ENCODE measurements at regions not wholly inside any gene's neighbourhood (a gene's known extent, or its start where the extent isn't known, plus 50 kb on each side); places are given as distances from the start of the nearest gene placed in this dataset.

DNA sequence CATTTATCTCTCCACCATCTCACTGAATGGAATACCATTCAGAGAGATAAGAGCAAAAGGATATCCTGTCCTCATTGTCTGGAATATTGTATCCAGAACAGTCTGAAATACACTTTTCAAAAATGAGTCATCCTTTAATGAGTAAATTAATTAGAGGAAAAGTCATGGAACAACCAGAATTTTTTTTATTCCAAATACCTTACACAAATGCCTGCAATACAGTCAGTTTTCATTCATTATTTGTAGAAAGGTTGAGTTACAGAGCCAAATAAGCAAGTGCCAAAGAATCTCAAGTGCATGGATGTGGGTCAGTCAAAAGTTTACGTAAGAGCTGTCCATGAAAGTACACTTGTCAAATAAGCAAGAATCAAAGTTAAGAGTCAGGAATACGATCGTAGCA, 482.6 kb downstream of the IPMK start:
- H3F3A ChIP-seq (replicated peaks; ENCODE audit: low read depth), result no peaks in the 10 kb centered on the region
- peaks cover 24% of the 10 kb centered on the region for H3K4me1 Mint-ChIP-seq
- TF ChIP-seq, protein P1, sequence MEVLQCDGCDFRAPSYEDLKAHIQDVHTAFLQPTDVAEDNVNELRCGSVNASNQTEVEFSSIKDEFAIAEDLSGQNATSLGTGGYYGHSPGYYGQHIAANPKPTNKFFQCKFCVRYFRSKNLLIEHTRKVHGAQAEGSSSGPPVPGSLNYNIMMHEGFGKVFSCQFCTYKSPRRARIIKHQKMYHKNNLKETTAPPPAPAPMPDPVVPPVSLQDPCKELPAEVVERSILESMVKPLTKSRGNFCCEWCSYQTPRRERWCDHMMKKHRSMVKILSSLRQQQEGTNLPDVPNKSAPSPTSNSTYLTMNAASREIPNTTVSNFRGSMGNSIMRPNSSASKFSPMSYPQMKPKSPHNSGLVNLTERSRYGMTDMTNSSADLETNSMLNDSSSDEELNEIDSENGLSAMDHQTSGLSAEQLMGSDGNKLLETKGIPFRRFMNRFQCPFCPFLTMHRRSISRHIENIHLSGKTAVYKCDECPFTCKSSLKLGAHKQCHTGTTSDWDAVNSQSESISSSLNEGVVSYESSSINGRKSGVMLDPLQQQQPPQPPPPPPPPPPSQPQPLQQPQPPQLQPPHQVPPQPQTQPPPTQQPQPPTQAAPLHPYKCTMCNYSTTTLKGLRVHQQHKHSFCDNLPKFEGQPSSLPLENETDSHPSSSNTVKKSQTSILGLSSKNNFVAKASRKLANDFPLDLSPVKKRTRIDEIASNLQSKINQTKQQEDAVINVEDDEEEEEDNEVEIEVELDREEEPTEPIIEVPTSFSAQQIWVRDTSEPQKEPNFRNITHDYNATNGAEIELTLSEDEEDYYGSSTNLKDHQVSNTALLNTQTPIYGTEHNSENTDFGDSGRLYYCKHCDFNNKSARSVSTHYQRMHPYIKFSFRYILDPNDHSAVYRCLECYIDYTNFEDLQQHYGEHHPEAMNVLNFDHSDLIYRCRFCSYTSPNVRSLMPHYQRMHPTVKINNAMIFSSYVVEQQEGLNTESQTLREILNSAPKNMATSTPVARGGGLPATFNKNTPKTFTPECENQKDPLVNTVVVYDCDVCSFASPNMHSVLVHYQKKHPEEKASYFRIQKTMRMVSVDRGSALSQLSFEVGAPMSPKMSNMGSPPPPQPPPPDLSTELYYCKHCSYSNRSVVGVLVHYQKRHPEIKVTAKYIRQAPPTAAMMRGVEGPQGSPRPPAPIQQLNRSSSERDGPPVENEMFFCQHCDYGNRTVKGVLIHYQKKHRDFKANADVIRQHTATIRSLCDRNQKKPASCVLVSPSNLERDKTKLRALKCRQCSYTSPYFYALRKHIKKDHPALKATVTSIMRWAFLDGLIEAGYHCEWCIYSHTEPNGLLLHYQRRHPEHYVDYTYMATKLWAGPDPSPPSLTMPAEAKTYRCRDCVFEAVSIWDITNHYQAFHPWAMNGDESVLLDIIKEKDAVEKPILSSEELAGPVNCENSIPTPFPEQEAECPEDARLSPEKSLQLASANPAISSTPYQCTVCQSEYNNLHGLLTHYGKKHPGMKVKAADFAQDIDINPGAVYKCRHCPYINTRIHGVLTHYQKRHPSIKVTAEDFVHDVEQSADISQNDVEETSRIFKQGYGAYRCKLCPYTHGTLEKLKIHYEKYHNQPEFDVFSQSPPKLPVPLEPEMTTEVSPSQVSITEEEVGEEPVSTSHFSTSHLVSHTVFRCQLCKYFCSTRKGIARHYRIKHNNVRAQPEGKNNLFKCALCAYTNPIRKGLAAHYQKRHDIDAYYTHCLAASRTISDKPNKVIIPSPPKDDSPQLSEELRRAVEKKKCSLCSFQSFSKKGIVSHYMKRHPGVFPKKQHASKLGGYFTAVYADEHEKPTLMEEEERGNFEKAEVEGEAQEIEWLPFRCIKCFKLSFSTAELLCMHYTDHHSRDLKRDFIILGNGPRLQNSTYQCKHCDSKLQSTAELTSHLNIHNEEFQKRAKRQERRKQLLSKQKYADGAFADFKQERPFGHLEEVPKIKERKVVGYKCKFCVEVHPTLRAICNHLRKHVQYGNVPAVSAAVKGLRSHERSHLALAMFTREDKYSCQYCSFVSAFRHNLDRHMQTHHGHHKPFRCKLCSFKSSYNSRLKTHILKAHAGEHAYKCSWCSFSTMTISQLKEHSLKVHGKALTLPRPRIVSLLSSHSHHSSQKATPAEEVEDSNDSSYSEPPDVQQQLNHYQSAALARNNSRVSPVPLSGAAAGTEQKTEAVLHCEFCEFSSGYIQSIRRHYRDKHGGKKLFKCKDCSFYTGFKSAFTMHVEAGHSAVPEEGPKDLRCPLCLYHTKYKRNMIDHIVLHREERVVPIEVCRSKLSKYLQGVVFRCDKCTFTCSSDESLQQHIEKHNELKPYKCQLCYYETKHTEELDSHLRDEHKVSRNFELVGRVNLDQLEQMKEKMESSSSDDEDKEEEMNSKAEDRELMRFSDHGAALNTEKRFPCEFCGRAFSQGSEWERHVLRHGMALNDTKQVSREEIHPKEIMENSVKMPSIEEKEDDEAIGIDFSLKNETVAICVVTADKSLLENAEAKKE (CRISPR knock-in tag; IDR thresholded peaks at IDR 0.05), result no peak
- TF ChIP-seq CREB1 (CRISPR knock-in tag; IDR thresholded peaks at IDR 0.05; ENCODE audit: low read depth), result no peak
- TF ChIP-seq, protein P2, sequence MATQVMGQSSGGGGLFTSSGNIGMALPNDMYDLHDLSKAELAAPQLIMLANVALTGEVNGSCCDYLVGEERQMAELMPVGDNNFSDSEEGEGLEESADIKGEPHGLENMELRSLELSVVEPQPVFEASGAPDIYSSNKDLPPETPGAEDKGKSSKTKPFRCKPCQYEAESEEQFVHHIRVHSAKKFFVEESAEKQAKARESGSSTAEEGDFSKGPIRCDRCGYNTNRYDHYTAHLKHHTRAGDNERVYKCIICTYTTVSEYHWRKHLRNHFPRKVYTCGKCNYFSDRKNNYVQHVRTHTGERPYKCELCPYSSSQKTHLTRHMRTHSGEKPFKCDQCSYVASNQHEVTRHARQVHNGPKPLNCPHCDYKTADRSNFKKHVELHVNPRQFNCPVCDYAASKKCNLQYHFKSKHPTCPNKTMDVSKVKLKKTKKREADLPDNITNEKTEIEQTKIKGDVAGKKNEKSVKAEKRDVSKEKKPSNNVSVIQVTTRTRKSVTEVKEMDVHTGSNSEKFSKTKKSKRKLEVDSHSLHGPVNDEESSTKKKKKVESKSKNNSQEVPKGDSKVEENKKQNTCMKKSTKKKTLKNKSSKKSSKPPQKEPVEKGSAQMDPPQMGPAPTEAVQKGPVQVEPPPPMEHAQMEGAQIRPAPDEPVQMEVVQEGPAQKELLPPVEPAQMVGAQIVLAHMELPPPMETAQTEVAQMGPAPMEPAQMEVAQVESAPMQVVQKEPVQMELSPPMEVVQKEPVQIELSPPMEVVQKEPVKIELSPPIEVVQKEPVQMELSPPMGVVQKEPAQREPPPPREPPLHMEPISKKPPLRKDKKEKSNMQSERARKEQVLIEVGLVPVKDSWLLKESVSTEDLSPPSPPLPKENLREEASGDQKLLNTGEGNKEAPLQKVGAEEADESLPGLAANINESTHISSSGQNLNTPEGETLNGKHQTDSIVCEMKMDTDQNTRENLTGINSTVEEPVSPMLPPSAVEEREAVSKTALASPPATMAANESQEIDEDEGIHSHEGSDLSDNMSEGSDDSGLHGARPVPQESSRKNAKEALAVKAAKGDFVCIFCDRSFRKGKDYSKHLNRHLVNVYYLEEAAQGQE (IDR thresholded peaks at IDR 0.05; ENCODE audit: unreplicated experiment), result no peak
- no peak for TF ChIP-seq JUNB (IDR thresholded peaks at IDR 0.05; ENCODE audit: unreplicated experiment)
- H3K4me3 Mint-ChIP-seq, result no peak overlapping the region
- no peaks in the 10 kb centered on the region for H4K20me1 ChIP-seq (replicated peaks; ENCODE audit: insufficient read depth)
- no peak overlapping the region for H3K27ac Mint-ChIP-seq
- H3K36me3 Mint-ChIP-seq (ENCODE audit: low read depth), result peaks cover 47% of the 10 kb centered on the region
- peaks cover 37% of the 10 kb centered on the region for H3K9me2 ChIP-seq (ENCODE audit: insufficient read depth)
- no peaks in the 10 kb centered on the region for H3K27me3 ChIP-seq (ENCODE audit: insufficient read depth)
- H3K4me1 ChIP-seq (ENCODE audit: insufficient read depth), result peaks cover 26% of the 10 kb centered on the region
- no peak overlapping the region for H3K4me3 ChIP-seq
- peaks cover 41% of the 10 kb centered on the region for H3K9me3 Mint-ChIP-seq
- H3K27me3 Mint-ChIP-seq (ENCODE audit: insufficient read depth, low read depth, poor library complexity), result peaks cover 2% of the 10 kb centered on the region
- H3K27ac ChIP-seq (ENCODE audit: low read depth), result no peak overlapping the region; the same call in 1 of the 2 replicates
- H3K79me2 ChIP-seq (replicated peaks; ENCODE audit: insufficient read depth), result no peaks in the 10 kb centered on the region
- H2AFZ ChIP-seq, result no peak overlapping the region
- DNase-seq (ENCODE audit: low spot score) (no peak), ATAC-seq (no peak)
- no peaks in the 10 kb centered on the region for H3K36me3 ChIP-seq (ENCODE audit: insufficient read depth)
- H3K4me2 ChIP-seq, result no peak overlapping the region
